COR-L47 (cell line): ENCODE measurements at regions not wholly inside any gene's neighbourhood (a gene's known extent, or its start where the extent isn't known, plus 50 kb on each side); places are given as distances from the start of the nearest gene placed in this dataset.

ENCODE experiments used
- DNase-seq: peaks from one replicate; lab custom pipeline; 2025; lab: John Stamatoyannopoulos, UW

- no peak for DNase-seq
Observed at GRCh38 chr4:181388061-181388460, 855.1 kb upstream of the TENM3 start.

DNA sequence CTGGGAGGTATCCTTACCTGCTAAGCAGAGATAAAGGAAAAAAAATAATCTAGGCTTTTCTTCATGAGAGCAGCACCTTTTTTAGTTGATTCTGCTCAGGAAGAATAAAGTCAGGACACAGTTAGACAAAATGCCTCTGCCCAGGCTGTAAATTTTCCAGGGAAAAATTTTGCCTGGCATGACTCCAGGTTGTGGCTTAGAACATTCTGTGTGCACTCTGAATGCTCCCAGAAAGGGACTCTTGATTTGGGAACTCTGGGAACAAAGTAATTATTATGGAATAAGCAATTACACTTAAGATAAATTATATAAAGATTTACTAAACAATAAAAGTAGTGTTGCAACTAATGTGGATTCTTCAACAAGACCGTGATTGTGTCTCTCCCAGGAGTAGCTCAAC lies 826.2 kb upstream of the TENM3 start:
- DNase-seq = no peak

- DNase-seq = no peak
Observed at GRCh38 chr4:181418496-181418895, 824.7 kb upstream of the TENM3 start.

GRCh38 chr4:181420950-181421349 lies 822.3 kb upstream of the TENM3 start:
- no peak for DNase-seq

- DNase-seq = no peak
Observed at GRCh38 chr4:181424362-181425016, 818.7 kb upstream of the TENM3 start.

GRCh38 chr4:181427076-181427475 lies 816.1 kb upstream of the TENM3 start:
- no peak for DNase-seq

- DNase-seq = no peak
Observed at GRCh38 chr4:181431006-181431405, 812.2 kb upstream of the TENM3 start.

- no peak for DNase-seq
Observed at GRCh38 chr4:181431661-181432060, 811.5 kb upstream of the TENM3 start.

- no peak for DNase-seq
Observed at GRCh38 chr4:181432335-181432734, 810.9 kb upstream of the TENM3 start.

DNA sequence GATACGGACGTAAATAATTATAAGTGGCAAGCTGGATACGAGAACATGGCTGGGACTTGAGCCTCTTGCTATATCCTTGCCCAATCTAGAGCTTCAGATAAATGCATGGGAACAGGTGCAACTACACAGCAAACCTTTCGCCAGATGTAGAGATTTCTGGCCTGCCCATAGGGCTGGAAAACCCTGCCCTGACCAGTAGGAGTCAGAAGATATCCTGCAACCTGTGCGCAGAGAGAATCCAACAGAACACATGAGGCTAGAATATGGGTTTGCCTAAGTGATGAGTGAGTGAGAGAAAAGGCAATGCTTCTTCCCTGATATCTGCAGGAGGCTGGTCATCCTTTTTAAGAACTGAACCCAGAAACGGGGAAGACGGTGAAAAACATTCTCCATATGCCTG lies 805.3 kb upstream of the TENM3 start:
- no peak for DNase-seq

DNA sequence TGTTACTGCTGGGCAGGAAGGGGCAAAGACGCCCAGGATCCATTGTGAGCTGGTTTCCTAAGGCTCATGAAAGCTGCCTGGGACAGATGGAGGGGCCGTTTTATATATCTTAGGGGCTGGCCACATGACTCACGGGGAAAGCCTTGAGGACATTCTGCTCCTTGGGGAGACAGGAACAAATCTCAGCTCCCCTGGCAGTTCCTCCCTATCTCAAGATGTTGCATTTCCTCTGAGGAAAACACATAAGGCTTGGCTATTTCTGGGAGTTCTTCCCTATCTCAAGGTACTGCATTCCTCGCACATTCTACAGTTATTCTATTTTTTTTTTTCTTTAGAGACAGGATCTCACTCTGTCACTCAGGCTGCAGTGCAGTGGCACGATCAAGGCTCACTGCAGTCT lies 804.6 kb upstream of the TENM3 start:
- no peak for DNase-seq

- no peak for DNase-seq
Observed at GRCh38 chr4:181443021-181443420, 800.2 kb upstream of the TENM3 start.

GRCh38 chr4:181465826-181466225 lies 777.4 kb upstream of the TENM3 start:
- DNase-seq = no peak

- no peak for DNase-seq
Observed at GRCh38 chr4:181468451-181468850, 774.8 kb upstream of the TENM3 start.

- DNase-seq = no peak
Observed at GRCh38 chr4:181470306-181470705, 772.9 kb upstream of the TENM3 start.

- no peak for DNase-seq
Observed at GRCh38 chr4:181475359-181475758, 767.8 kb upstream of the TENM3 start.

DNA sequence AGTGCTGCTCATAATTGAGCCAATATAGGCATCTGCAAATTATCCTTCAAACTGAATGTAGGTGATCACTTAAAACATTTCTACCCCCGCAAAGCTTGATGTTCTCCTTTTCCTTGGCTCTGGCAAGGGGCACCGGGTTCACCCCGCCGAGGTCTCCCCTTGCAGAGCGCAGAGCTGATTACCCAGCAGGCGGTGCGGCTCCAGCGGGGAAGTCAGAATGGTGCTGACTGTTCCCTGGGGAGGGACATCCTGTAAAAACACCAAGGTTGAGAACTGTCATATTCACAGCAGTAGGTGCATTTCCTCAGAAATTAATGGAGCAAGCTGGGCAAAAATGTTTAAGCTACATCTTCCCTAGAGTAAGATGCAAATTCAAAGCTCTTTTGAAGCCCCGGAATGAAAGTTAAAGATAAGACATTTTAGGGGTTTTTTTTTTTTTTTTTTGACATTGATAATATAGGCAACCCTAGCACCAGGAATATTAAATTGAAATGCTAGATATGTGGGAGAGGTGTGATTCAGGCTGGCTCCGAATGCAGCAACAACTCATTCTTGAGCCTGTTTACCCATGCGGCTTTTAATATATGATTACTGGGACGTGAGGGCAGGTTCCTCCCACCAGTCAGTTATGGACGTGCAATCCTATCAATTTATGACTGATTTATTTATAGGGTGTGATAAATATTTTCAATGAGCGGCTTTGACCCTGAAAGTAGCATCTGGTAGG lies 767.3 kb upstream of the TENM3 start:
- no peak for DNase-seq

- no peak for DNase-seq
Observed at GRCh38 chr4:181476508-181476890, 766.7 kb upstream of the TENM3 start.

DNA sequence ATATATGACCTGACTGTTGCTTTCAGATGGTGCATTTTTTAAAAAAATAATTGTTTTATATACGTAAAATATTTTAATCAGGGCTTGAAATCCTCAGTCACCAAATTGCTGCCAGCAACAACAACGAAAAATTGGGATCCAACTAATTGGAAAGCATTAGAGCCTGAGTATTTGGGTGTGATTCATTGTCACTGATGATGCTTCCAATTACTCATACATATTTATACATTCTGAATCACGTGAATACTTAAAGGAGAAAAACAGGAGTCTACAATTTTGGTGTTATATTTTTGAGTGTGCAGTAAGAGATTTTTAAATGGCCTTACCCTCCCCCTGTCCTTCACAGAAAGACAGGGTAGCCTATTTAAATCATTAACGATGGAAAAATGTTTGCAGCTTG lies 765.6 kb upstream of the TENM3 start:
- no peak for DNase-seq

DNA sequence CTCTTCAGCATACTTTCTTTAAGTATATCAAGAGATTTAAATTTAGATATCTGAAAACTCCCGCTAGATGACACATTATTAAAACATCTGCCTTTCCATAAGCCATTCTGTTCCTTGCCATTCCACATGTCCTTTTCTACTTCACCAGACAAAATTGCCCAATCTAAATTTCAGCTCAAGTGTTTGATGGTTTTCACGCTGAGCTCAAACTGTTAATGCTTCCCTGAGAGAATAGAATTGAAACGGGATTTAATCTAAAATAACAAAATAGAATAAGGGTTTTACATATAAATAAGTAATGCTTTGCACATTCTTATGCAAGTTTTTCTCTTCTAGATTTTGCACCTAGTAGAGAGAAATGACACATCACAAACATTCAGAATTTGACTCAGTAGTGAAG lies 764.5 kb upstream of the TENM3 start:
- DNase-seq = no peak

DNA sequence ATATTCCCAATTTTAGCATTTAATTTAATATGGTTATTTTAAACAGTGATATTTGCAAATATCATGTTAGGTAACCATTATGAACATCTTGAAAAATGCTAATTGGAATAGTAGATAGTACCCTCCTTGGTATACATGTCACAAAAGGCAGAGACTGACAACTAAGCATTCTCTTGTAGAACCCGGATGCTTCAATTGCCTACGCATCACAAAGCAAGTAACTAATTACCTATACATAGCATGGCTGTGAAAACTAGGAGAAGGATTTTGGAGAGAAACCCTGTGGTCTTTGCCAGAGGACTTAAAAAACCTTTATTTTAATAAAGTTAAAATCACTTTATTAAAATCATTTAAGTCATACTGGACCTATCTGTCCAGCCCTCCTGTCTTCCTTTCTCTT lies 764.1 kb upstream of the TENM3 start:
- DNase-seq = no peak

DNA sequence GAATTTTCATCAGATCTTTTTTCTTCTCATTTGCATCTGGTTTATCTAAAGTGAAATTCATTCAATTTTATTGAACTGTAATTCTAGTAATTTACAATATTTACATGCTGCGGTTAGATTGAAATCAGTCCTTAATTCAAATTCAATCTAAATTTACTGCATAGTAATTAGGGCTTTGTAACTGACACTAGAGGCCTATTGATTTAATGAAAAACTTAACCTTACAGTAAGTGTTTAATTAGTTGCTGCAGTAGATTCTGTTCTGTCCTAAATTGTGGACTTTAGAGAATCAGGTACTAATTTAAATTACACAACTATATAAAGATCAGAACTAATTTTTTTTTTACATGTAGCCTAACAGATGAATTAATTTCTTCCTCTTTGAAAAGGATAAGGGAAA lies 758.8 kb upstream of the TENM3 start:
- DNase-seq = no peak

DNA sequence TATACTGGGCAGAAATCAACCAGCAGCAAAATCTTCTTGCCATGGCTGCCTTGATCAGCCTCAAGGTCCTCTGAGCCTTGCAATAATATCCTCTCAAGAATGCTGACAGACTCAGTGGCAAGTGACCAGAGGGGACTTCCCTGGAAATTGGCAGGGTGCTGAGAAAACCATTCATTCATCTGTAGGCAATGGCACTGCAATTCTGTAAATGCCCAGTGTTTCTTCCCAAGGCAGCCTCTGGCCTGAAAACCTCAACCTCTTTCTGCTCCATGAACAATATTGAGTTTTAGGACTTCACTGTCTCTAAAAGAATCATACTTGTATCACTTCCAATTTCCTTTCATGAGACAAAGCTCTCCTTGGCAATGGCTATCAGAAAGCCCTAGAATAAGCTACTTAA lies 754.3 kb upstream of the TENM3 start:
- DNase-seq = no peak

GRCh38 chr4:181498148-181498547 lies 745.1 kb upstream of the TENM3 start:
- DNase-seq = no peak
